Common myeloid progenitor, CD34-positive (primary cell): ENCODE measurements at regions not wholly inside any gene's neighbourhood (a gene's known extent, or its start where the extent isn't known, plus 50 kb on each side); places are given as distances from the start of the nearest gene placed in this dataset.

Source experiments
- CTCF ChIA-PET: fragments of 350-600 bp; sonication (Branson Sonifier 250); formaldehyde crosslinking; loops from one replicate; lab custom pipeline; 2021; ENCODE audit warnings: antibody characterized with exemption; lab: Charles Lee
- POLR2A ChIA-PET: fragments of 350-600 bp; sonication (Branson Sonifier 250); formaldehyde crosslinking; loops from one replicate; lab custom pipeline; 2021; ENCODE audit warnings: antibody characterized with exemption; lab: Charles Lee
- DNase-seq, 3 donors: peaks; one replicate each; pipeline versions ENCODE4 v3.0.0 to v3.0.0-alpha.2; 2013
- H3K27ac ChIP-seq, 2 experiments: 1 replicate in 1 of 2; 2 replicates in 1 of 2; pipeline ENCODE4 v1.7.0; 2013; ENCODE audit warnings: inconsistent platforms in 2 of 2, low read length in 2 of 2, mild to moderate bottlenecking in 2 of 2, low read depth in 1 of 2, moderate library complexity in 1 of 2; ENCODE audit not compliant: severe bottlenecking in 2 of 2, insufficient read depth in 1 of 2, poor library complexity in 1 of 2
- H3K27me3 ChIP-seq, 5 experiments: replicated peaks in 2 of 5; 1 replicate in 3 of 5; 2 replicates in 2 of 5; pipeline versions ENCODE4 v1.6.1 to v1.7.0; 2013; ENCODE audit warnings: low read length in 4 of 5, mild to moderate bottlenecking in 2 of 5, moderate library complexity in 2 of 5, inconsistent platforms in 1 of 5; ENCODE audit not compliant: insufficient read depth in 5 of 5, control insufficient read depth in 4 of 5
- H3K36me3 ChIP-seq, 4 experiments: 1 replicate in 2 of 4; 2 replicates in 2 of 4; pipeline versions ENCODE4 v1.6.1 to v1.7.0; 2013; ENCODE audit warnings: low read length in 3 of 4, control low read depth in 1 of 4, mild to moderate bottlenecking in 1 of 4; ENCODE audit not compliant: control insufficient read depth in 4 of 4, insufficient read depth in 4 of 4
- H3K4me1 ChIP-seq, 4 experiments: 1 replicate in 3 of 4; 2 replicates in 1 of 4; pipeline versions ENCODE4 v1.6.1 to v1.7.1; 2013; ENCODE audit warnings: low read length in 3 of 4, mild to moderate bottlenecking in 3 of 4, control low read depth in 1 of 4, inconsistent platforms in 1 of 4, moderate library complexity in 1 of 4; ENCODE audit not compliant: control insufficient read depth in 4 of 4, insufficient read depth in 4 of 4; ENCODE audit errors: control extremely low read depth in 1 of 4
- H3K4me3 ChIP-seq, 7 experiments: 1 replicate in 4 of 7; 2 replicates in 3 of 7; pipeline versions ENCODE4 v1.5.1 to v1.7.0; 2013; ENCODE audit warnings: mild to moderate bottlenecking in 7 of 7, low read length in 6 of 7, moderate library complexity in 6 of 7, inconsistent platforms in 2 of 7, low read depth in 2 of 7, control low read depth in 1 of 7; ENCODE audit not compliant: insufficient read depth in 4 of 7, control insufficient read depth in 1 of 7; ENCODE audit errors: extremely low read depth in 1 of 7
- H3K9me3 ChIP-seq, 5 experiments: 1 replicate in 4 of 5; 2 replicates in 1 of 5; pipeline versions ENCODE4 v1.6.1 to v1.7.1; 2013; ENCODE audit warnings: low read length in 4 of 5, mild to moderate bottlenecking in 2 of 5, inconsistent platforms in 1 of 5, low read depth in 1 of 5, moderate library complexity in 1 of 5; ENCODE audit not compliant: control insufficient read depth in 4 of 5, insufficient read depth in 2 of 5; ENCODE audit errors: control extremely low read depth in 1 of 5
- WGBS: methylation state at CpG from one replicate; pipeline ENCODE4 v1.1.5; 2013; ENCODE audit not compliant: insufficient coverage; 5-methylcytosine and 5-hydroxymethylcytosine counted together

GRCh38 chr2:126512026-126512425 lies 143.9 kb upstream of the GYPC start:
- Histone ChIP-seq H3K27me3 (no peaks in the 10 kb centered on the region), H3K4me1 (peaks cover 0 to 3% (median 0%) of the 10 kb centered on the region in 4 experiments), H3K9me3 (peaks cover 0 to 4% (median 0%) of the 10 kb centered on the region in 5 experiments), H3K36me3 (no peaks in the 10 kb centered on the region), H3K4me3 (no peak overlapping the region), H3K27ac (no peak overlapping the region)
- POLR2A ChIA-PET = no interaction called here
- DNase-seq = no peak
- WGBS = 86% methylated on average over 6 of the region's 6 CpGs
- CTCF ChIA-PET = no interaction called here

GRCh38 chr2:126513033-126513432 lies 142.9 kb upstream of the GYPC start:
- no peaks in the 10 kb centered on the region for H3K27me3 ChIP-seq
- no peaks in the 10 kb centered on the region for H3K36me3 ChIP-seq
- ChIA-PET POLR2A (no interaction called here), CTCF (no interaction called here)
- H3K9me3 ChIP-seq = peaks cover 0 to 4% (median 0%) of the 10 kb centered on the region in 5 experiments
- peaks cover 0 to 3% (median 0%) of the 10 kb centered on the region in 4 experiments for H3K4me1 ChIP-seq
- 92% methylated on average over 2 of the region's 4 CpGs for WGBS
- DNase-seq = no peak
- H3K27ac ChIP-seq = no peak overlapping the region
- no peak overlapping the region for H3K4me3 ChIP-seq

GRCh38 chr2:126515471-126515870 lies 140.5 kb upstream of the GYPC start:
- no peak for DNase-seq
- CTCF ChIA-PET = interaction anchor here (1.5 kb wide), 1 partner anchor 13 kb away, joined by 7 read pairs; no protein-coding TSS in a partner anchor
- WGBS = 83% methylated on average over 1 of the region's 2 CpGs
- POLR2A ChIA-PET = no interaction called here
- Histone ChIP-seq H3K4me3 (no peak overlapping the region), H3K9me3 (peaks cover 0 to 4% (median 0%) of the 10 kb centered on the region in 5 experiments), H3K36me3 (no peaks in the 10 kb centered on the region), H3K27ac (no peak overlapping the region), H3K27me3 (no peaks in the 10 kb centered on the region), H3K4me1 (peaks cover 0 to 3% (median 0%) of the 10 kb centered on the region in 4 experiments)

GRCh38 chr2:126518196-126518595 lies 137.8 kb upstream of the GYPC start:
- ChIA-PET CTCF (interaction anchor here (2.7 kb wide), 1 partner anchor 9 kb away, joined by 15 read pairs; no protein-coding TSS in a partner anchor), POLR2A (no interaction called here)
- Histone ChIP-seq H3K27me3 (no peaks in the 10 kb centered on the region), H3K4me1 (no peaks in the 10 kb centered on the region), H3K4me3 (no peak overlapping the region), H3K36me3 (no peaks in the 10 kb centered on the region), H3K27ac (no peak overlapping the region), H3K9me3 (peaks cover 0 to 4% (median 0%) of the 10 kb centered on the region in 5 experiments)
- no peak for DNase-seq
- 80% methylated on average over 2 of the region's 2 CpGs for WGBS

- H3K36me3 ChIP-seq = no peaks in the 10 kb centered on the region
- no peaks in the 10 kb centered on the region for H3K27me3 ChIP-seq
- H3K9me3 ChIP-seq = no peaks in the 10 kb centered on the region
- H3K4me3 ChIP-seq = no peak overlapping the region
- WGBS = 69% methylated on average over 5 of the region's 8 CpGs
- ChIA-PET CTCF (interaction anchor here (0.7 to 6.1 kb wide), 23 partner anchors 9 to 443 kb away, joined by 3 to 71 read pairs (median 4); no protein-coding TSS in a partner anchor), POLR2A (interaction anchor here (0.7 to 0.8 kb wide), 2 partner anchors 99 to 138 kb away, joined by 3 read pairs; no protein-coding TSS in a partner anchor)
- peak; percentile 71 to 84 (median 78) for DNase-seq
- H3K4me1 ChIP-seq = peaks cover 0 to 11% (median 7%) of the 10 kb centered on the region in 4 experiments
- H3K27ac ChIP-seq = no peak overlapping the region
Measured at GRCh38 chr2:126527836-126528490, 128.0 kb upstream of the GYPC start.

- no peak overlapping the region for H3K27ac ChIP-seq
- ChIA-PET POLR2A (no interaction called here), CTCF (no interaction called here)
- DNase-seq = no peak
- H3K9me3 ChIP-seq = no peaks in the 10 kb centered on the region
- no peak overlapping the region for H3K4me3 ChIP-seq
- no CpG with 5 or more reads among the region's 3 CpGs for WGBS
- no peaks in the 10 kb centered on the region for H3K27me3 ChIP-seq
- no peaks in the 10 kb centered on the region for H3K36me3 ChIP-seq
- peaks cover 6 to 40% (median 34%) of the 10 kb centered on the region in 4 experiments for H3K4me1 ChIP-seq
Measured at GRCh38 chr2:126531029-126531428, 124.9 kb upstream of the GYPC start.

- peaks cover 11 to 58% (median 40%) of the 10 kb centered on the region in 4 experiments for H3K4me1 ChIP-seq
- 11% methylated on average over 4 of the region's 6 CpGs for WGBS
- POLR2A ChIA-PET = interaction anchor here (1.5 kb wide), 1 partner anchor 123 kb away, joined by 6 read pairs; no protein-coding TSS in a partner anchor
- H3K36me3 ChIP-seq = no peaks in the 10 kb centered on the region
- peak overlapping the region in 1 of 2 experiments; percentile 56 for H3K27ac ChIP-seq
- no peaks in the 10 kb centered on the region for H3K27me3 ChIP-seq
- peak overlapping the region in 2 of 7 experiments; percentile 8 to 13 for H3K4me3 ChIP-seq
- CTCF ChIA-PET = interaction anchor here (1.1 to 1.6 kb wide), 3 partner anchors 11 to 140 kb away, joined by 3 to 6 read pairs (median 3); partner anchors contain the start of gene GYPC
- peak; percentile 46 to 83 (median 74) for DNase-seq
- H3K9me3 ChIP-seq = no peaks in the 10 kb centered on the region
Measured at GRCh38 chr2:126534478-126534877, 121.5 kb upstream of the GYPC start.
